HepG2 (cell line): ENCODE measurements at regions not wholly inside any gene's neighbourhood (a gene's known extent, or its start where the extent isn't known, plus 50 kb on each side); places are given as distances from the start of the nearest gene placed in this dataset.

ENCODE experiments used
- ATAC-seq: fragments of 200-7000 bp; cut with Tn5 transposase; 3 replicates; pipeline ENCODE4 v1.9.1; 2020; ENCODE audit warnings: mild to moderate bottlenecking, moderate library complexity
- BruUV-seq: library from RNA; stranded (reverse); fragments of 400-500 nt; replicated peaks from 2 replicates; lab custom pipeline; 2021; lab: Mats Ljungman, UMichigan
- CTCF ChIA-PET: fragments of 300-600 bp; formaldehyde crosslinking; extraction: SDS; loops from one replicate; lab custom pipeline; 2021; ENCODE audit warnings: low total read pairs, inconsistent platforms, low intra/inter-chr PET ratio; lab: Yijun Ruan, JAX
- POLR2A ChIA-PET: fragments of 350-600 bp; sonication (Branson Sonifier 250); formaldehyde crosslinking; loops from one replicate; lab custom pipeline; 2020; ENCODE audit warnings: antibody characterized with exemption, inconsistent platforms; lab: Yijun Ruan, JAX
- DNase-seq: peaks from one replicate; pipeline ENCODE4 v3.0.0-alpha.2; 2015; ENCODE audit warnings: low spot score
- FAIRE-seq: peaks from 3 replicates; lab custom pipeline; 2011; peaks lifted over from hg19 to GRCh38; lab: Jason Lieb, UNC
- H2AFZ ChIP-seq: one replicate; pipeline ENCODE4 v1.6.1; 2011; ENCODE audit warnings: low read length, inconsistent platforms
- H3K27ac ChIP-seq: fragments of 300-600 bp; 3 replicates; pipeline ENCODE4 v1.8.0; 2011; ENCODE audit warnings: mixed run types, mild to moderate bottlenecking, mixed read lengths, low read length, inconsistent platforms; ENCODE audit not compliant: insufficient read depth; ENCODE audit errors: extremely low read length
- H3K27me3 ChIP-seq, 2 experiments: fragments of 200-600 bp in 1 of 2; 2 replicates in 1 of 2; 3 replicates in 1 of 2; pipeline versions ENCODE4 v1.6.0 to v1.8.0; 2011; ENCODE audit warnings: low read length in 2 of 2, mild to moderate bottlenecking in 2 of 2, moderate library complexity in 2 of 2, inconsistent platforms in 1 of 2; ENCODE audit not compliant: insufficient read depth in 2 of 2, control insufficient read depth in 1 of 2
- H3K36me3 ChIP-seq, 2 experiments: fragments of 200-600 bp in 1 of 2; replicated peaks in 1 of 2; 2 replicates in 1 of 2; 3 replicates in 1 of 2; pipeline versions ENCODE4 v1.5.1 to v1.8.0; 2011; ENCODE audit warnings: low read length in 2 of 2, inconsistent platforms in 1 of 2; ENCODE audit not compliant: insufficient read depth in 2 of 2, control insufficient read depth in 1 of 2
- H3K4me1 ChIP-seq: 2 replicates; pipeline ENCODE4 v1.5.1; 2012; ENCODE audit warnings: low read length, inconsistent platforms; ENCODE audit not compliant: insufficient read depth
- H3K4me2 ChIP-seq: 2 replicates; pipeline ENCODE4 v1.6.0; 2011; ENCODE audit warnings: low read depth, low read length, inconsistent platforms
- H3K4me3 ChIP-seq, 3 experiments: fragments of 200-600 bp in 1 of 3; sonication (generic), shearing (Covaris generic) in 1 of 3; replicated peaks in 1 of 3; 2 replicates each; pipeline ENCODE4 v1.5.1; 2011 to 2016; ENCODE audit warnings: low read length in 3 of 3, inconsistent platforms in 2 of 3, low read depth in 2 of 3, mild to moderate bottlenecking in 2 of 3, control low read depth in 1 of 3, mixed read lengths in 1 of 3; ENCODE audit not compliant: insufficient read depth in 1 of 3
- H3K79me2 ChIP-seq: one replicate; pipeline ENCODE4 v1.6.1; 2011; ENCODE audit warnings: low read length, inconsistent platforms; ENCODE audit not compliant: insufficient read depth
- H3K9ac ChIP-seq: 2 replicates; pipeline ENCODE4 v1.6.0; 2011; ENCODE audit warnings: mild to moderate bottlenecking, low read depth, low read length, inconsistent platforms; ENCODE audit not compliant: insufficient read depth
- H3K9me3 ChIP-seq: 2 replicates; pipeline ENCODE4 v1.5.1; 2012; ENCODE audit warnings: mild to moderate bottlenecking, low read length
- H4K20me1 ChIP-seq: 2 replicates; pipeline ENCODE4 v1.6.0; 2011; ENCODE audit warnings: inconsistent platforms, mild to moderate bottlenecking, low read length, moderate library complexity; ENCODE audit not compliant: insufficient read depth
- AKAP8 ChIP-seq: sonication (generic); formaldehyde crosslinking; IDR thresholded peaks from 2 replicates; pipeline ENCODE4 v1.5.1; 2020; ENCODE audit warnings: mild to moderate bottlenecking, missing genetic modification reagents
- ATF7 ChIP-seq, 2 experiments: fragments of 450-650 bp in 1 of 2; sonication (generic) in 1 of 2; formaldehyde crosslinking in 1 of 2; IDR thresholded peaks; 2 replicates each; pipeline versions ENCODE4 v1.4.0 to v1.6.1; 2016 to 2020; ENCODE audit warnings: antibody characterized with exemption in 1 of 2, mild to moderate bottlenecking in 1 of 2, missing genetic modification reagents in 1 of 2
- HCFC1 ChIP-seq: fragments of 150-350 bp; IDR thresholded peaks from 2 replicates; pipeline ENCODE4 v1.6.1; 2014; ENCODE audit warnings: low read depth, low read length
- ISX ChIP-seq: sonication (generic); formaldehyde crosslinking; conservative IDR thresholded peaks from 2 replicates; pipeline ENCODE4 v1.5.0; 2020; ENCODE audit warnings: missing genetic modification reagents
- RBM22 ChIP-seq: fragments of 200-400 bp; formaldehyde crosslinking; optimal IDR thresholded peaks from 2 replicates; pipeline ENCODE3; 2017; ENCODE audit warnings: mild to moderate bottlenecking, low read length, moderate library complexity
- TEAD3 ChIP-seq: optimal IDR thresholded peaks from 2 replicates; pipeline ENCODE3; 2016; ENCODE audit warnings: borderline replicate concordance
- TOPORS ChIP-seq: sonication (generic); formaldehyde crosslinking; IDR thresholded peaks from 2 replicates; pipeline ENCODE4 v1.8.0; 2023; ENCODE audit warnings: mild to moderate bottlenecking, missing genetic modification reagents
- TP53 ChIP-seq: sonication (generic); formaldehyde crosslinking; conservative IDR thresholded peaks from 2 replicates; pipeline ENCODE4 v1.4.0; 2020; ENCODE audit warnings: missing genetic modification reagents
- ZNF282 ChIP-seq: fragments of 450-650 bp; IDR thresholded peaks from 2 replicates; pipeline ENCODE4 v1.6.1; 2018; ENCODE audit not compliant: partially characterized antibody
- ZNF557 ChIP-seq: sonication (generic); formaldehyde crosslinking; IDR thresholded peaks from 2 replicates; pipeline ENCODE4 v1.4.0; 2020; ENCODE audit warnings: missing genetic modification reagents
- WGBS: methylation state at CpG from one replicate; pipeline ENCODE4 v1.1.6; 2017; ENCODE audit warnings: low lambda C conversion rate; 5-methylcytosine and 5-hydroxymethylcytosine counted together
- in situ Hi-C: cut with HindIII; loops from 2 replicates; pipeline ENCODE4 v1.10.0; 2017; ENCODE audit warnings: low pct_unique_long_range_greater_than_20kb; ENCODE audit not compliant: extremely low pct_ligation_motif_present
- intact Hi-C: fragments of 100-400 bp; cut with micrococcal nuclease; formaldehyde crosslinking; loops from one replicate; pipeline ENCODE4 v1.10.0; 2022; ENCODE audit not compliant: unreplicated experiment
- TF ChIP-seq, protein P1 (sequence below): sonication (generic); formaldehyde crosslinking; IDR thresholded peaks from 2 replicates; pipeline ENCODE4 v1.8.1; 2023; ENCODE audit warnings: mild to moderate bottlenecking, missing genetic modification reagents
- TF ChIP-seq, protein P2 (sequence below): sonication (generic); formaldehyde crosslinking; IDR thresholded peaks from 2 replicates; pipeline ENCODE4 v1.4.0; 2020; ENCODE audit warnings: mild to moderate bottlenecking, low read depth, missing genetic modification reagents
- TF ChIP-seq, protein P3 (sequence below): sonication (generic); formaldehyde crosslinking; IDR thresholded peaks from 2 replicates; pipeline ENCODE4 v1.4.0; 2020; ENCODE audit warnings: mild to moderate bottlenecking, missing genetic modification reagents
- TF ChIP-seq, protein P4 (sequence below): IDR thresholded peaks from 2 replicates; pipeline ENCODE4 v1.6.1; 2018; ENCODE audit warnings: missing genetic modification reagents
- TF ChIP-seq, protein P5 (sequence below): sonication (generic); formaldehyde crosslinking; IDR thresholded peaks from 2 replicates; pipeline ENCODE4 v1.9.0; 2021; ENCODE audit warnings: missing genetic modification reagents, mild to moderate bottlenecking, borderline replicate concordance

DNA sequence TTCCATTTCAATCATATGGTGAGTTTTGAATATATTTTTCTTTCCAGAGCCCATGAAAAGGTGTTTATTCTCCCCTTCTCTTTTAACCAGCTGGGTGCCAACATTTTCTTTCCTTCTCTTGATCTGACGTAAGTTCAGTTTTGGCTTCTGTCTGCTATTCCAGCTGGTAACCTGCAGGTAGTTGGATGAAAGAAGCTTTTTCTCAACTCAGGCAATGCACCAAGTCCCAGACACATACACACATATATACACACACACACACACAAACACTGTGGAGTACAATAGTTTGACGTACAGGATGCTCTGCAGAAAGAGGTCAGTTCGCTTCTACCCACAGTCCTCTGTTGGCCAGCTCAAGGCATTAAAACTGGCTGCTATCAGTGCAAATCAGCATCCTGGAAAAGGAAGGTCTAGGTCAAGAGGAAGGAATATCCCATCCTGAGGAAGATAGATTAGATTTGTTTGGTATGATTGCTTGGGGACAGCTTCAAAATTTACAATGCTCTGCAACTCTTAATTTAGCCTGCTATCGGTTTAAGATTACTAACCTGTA, 214.3 kb upstream of the SEMA6A start:
- TF ChIP-seq ZNF557 (CRISPR knock-in tag) (no peak), TEAD3 (CRISPR knock-in tag) (no peak), TOPORS (CRISPR knock-in tag) (no peak), RBM22 (no peak), TP53 (CRISPR knock-in tag) (no peak), ATF7 (IDR thresholded peaks at IDR 0.05) (no peak), ATF7 (CRISPR knock-in tag; IDR thresholded peaks at IDR 0.05) (no peak), ZNF282 (no peak), ISX (CRISPR knock-in tag) (no peak), AKAP8 (CRISPR knock-in tag) (no peak), HCFC1 (no peak)
- TF ChIP-seq, protein P1, sequence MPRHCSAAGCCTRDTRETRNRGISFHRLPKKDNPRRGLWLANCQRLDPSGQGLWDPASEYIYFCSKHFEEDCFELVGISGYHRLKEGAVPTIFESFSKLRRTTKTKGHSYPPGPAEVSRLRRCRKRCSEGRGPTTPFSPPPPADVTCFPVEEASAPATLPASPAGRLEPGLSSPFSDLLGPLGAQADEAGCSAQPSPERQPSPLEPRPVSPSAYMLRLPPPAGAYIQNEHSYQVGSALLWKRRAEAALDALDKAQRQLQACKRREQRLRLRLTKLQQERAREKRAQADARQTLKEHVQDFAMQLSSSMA (CRISPR knock-in tag) = no peak
- TF ChIP-seq, protein P2, sequence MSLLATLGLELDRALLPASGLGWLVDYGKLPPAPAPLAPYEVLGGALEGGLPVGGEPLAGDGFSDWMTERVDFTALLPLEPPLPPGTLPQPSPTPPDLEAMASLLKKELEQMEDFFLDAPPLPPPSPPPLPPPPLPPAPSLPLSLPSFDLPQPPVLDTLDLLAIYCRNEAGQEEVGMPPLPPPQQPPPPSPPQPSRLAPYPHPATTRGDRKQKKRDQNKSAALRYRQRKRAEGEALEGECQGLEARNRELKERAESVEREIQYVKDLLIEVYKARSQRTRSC (CRISPR knock-in tag) = no peak
- TF ChIP-seq, protein P3, sequence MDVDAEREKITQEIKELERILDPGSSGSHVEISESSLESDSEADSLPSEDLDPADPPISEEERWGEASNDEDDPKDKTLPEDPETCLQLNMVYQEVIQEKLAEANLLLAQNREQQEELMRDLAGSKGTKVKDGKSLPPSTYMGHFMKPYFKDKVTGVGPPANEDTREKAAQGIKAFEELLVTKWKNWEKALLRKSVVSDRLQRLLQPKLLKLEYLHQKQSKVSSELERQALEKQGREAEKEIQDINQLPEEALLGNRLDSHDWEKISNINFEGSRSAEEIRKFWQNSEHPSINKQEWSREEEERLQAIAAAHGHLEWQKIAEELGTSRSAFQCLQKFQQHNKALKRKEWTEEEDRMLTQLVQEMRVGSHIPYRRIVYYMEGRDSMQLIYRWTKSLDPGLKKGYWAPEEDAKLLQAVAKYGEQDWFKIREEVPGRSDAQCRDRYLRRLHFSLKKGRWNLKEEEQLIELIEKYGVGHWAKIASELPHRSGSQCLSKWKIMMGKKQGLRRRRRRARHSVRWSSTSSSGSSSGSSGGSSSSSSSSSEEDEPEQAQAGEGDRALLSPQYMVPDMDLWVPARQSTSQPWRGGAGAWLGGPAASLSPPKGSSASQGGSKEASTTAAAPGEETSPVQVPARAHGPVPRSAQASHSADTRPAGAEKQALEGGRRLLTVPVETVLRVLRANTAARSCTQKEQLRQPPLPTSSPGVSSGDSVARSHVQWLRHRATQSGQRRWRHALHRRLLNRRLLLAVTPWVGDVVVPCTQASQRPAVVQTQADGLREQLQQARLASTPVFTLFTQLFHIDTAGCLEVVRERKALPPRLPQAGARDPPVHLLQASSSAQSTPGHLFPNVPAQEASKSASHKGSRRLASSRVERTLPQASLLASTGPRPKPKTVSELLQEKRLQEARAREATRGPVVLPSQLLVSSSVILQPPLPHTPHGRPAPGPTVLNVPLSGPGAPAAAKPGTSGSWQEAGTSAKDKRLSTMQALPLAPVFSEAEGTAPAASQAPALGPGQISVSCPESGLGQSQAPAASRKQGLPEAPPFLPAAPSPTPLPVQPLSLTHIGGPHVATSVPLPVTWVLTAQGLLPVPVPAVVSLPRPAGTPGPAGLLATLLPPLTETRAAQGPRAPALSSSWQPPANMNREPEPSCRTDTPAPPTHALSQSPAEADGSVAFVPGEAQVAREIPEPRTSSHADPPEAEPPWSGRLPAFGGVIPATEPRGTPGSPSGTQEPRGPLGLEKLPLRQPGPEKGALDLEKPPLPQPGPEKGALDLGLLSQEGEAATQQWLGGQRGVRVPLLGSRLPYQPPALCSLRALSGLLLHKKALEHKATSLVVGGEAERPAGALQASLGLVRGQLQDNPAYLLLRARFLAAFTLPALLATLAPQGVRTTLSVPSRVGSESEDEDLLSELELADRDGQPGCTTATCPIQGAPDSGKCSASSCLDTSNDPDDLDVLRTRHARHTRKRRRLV (CRISPR knock-in tag) = no peak
- TF ChIP-seq, protein P4, sequence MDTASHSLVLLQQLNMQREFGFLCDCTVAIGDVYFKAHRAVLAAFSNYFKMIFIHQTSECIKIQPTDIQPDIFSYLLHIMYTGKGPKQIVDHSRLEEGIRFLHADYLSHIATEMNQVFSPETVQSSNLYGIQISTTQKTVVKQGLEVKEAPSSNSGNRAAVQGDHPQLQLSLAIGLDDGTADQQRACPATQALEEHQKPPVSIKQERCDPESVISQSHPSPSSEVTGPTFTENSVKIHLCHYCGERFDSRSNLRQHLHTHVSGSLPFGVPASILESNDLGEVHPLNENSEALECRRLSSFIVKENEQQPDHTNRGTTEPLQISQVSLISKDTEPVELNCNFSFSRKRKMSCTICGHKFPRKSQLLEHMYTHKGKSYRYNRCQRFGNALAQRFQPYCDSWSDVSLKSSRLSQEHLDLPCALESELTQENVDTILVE (CRISPR knock-in tag) = no peak
- TF ChIP-seq, protein P5, sequence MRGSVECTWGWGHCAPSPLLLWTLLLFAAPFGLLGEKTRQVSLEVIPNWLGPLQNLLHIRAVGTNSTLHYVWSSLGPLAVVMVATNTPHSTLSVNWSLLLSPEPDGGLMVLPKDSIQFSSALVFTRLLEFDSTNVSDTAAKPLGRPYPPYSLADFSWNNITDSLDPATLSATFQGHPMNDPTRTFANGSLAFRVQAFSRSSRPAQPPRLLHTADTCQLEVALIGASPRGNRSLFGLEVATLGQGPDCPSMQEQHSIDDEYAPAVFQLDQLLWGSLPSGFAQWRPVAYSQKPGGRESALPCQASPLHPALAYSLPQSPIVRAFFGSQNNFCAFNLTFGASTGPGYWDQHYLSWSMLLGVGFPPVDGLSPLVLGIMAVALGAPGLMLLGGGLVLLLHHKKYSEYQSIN = no peak
- ChIA-PET POLR2A (no interaction called here), CTCF (no interaction called here)
- H2AFZ ChIP-seq = no peak overlapping the region
- 0 out of 5 replicates have a peak, but pooled peaks cover 0 to 6% of the 10 kb centered on the region in 2 experiments for H3K27me3 ChIP-seq
- no peak overlapping the region for H3K9ac ChIP-seq
- in situ Hi-C loops (no loop called here), intact Hi-C loops (no loop called here)
- no TSS peak for BruUV-seq
- ATAC-seq (no peak), DNase-seq (no peak), FAIRE-seq (no peak)
- H3K79me2 ChIP-seq = no peaks in the 10 kb centered on the region
- 25% methylated on average over 4 of the region's 4 CpGs for WGBS
- H4K20me1 ChIP-seq = no peaks in the 10 kb centered on the region
- no peak overlapping the region for H3K4me2 ChIP-seq
- no peaks in the 10 kb centered on the region for H3K4me1 ChIP-seq
- peaks cover 10% of the 10 kb centered on the region for H3K9me3 ChIP-seq
- no peaks in the 10 kb centered on the region for H3K36me3 ChIP-seq
- H3K27ac ChIP-seq = no peak overlapping the region
- H3K4me3 ChIP-seq = no peak overlapping the region
